ENCODE measurements at regions not wholly inside any gene's neighbourhood (a gene's known extent, or its start where the extent isn't known, plus 50 kb on each side); places are given as distances from the start of the nearest gene placed in this dataset.
A peak's percentile ranks its signal among the peaks of the same experiment; 100 is the strongest.

DNA sequence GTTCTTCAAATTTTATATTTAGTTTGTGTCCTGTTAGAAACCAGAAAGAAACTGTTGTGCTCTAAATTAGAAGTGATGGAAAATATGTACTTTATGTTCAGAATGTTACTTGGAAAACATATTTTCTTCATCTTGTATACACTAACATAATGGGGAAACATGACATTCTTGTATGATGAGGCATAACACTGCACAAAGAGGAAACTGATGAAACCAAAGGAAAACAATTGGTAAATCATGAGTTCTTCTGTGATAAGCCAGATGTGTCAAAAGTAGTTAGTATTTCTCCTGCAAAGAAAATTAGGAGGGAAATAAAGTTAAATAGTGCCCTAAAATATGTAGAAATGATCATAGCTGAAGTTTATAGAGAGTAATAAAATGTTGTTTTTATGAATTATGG lies 111.1 kb upstream of the FBN2 start:
- Mint-ChIP-seq H3K4me1 (ENCODE audit: unreplicated experiment) (peaks cover 45% of the 10 kb centered on the region), H3K27ac (ENCODE audit: unreplicated experiment) (peak overlapping the region; percentile 78), H3K36me3 (ENCODE audit: unreplicated experiment) (no peaks in the 10 kb centered on the region), H3K9me3 (ENCODE audit: unreplicated experiment) (peaks cover 5% of the 10 kb centered on the region), H3K4me3 (ENCODE audit: unreplicated experiment) (no peak overlapping the region), H3K27me3 (ENCODE audit: unreplicated experiment) (no peaks in the 10 kb centered on the region)
- TF ChIP-seq, protein P1, sequence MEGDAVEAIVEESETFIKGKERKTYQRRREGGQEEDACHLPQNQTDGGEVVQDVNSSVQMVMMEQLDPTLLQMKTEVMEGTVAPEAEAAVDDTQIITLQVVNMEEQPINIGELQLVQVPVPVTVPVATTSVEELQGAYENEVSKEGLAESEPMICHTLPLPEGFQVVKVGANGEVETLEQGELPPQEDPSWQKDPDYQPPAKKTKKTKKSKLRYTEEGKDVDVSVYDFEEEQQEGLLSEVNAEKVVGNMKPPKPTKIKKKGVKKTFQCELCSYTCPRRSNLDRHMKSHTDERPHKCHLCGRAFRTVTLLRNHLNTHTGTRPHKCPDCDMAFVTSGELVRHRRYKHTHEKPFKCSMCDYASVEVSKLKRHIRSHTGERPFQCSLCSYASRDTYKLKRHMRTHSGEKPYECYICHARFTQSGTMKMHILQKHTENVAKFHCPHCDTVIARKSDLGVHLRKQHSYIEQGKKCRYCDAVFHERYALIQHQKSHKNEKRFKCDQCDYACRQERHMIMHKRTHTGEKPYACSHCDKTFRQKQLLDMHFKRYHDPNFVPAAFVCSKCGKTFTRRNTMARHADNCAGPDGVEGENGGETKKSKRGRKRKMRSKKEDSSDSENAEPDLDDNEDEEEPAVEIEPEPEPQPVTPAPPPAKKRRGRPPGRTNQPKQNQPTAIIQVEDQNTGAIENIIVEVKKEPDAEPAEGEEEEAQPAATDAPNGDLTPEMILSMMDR (IDR thresholded peaks at IDR 0.05): no peak
- no peak for DNase-seq (ENCODE audit: extremely low spot score, unreplicated experiment)

DNA sequence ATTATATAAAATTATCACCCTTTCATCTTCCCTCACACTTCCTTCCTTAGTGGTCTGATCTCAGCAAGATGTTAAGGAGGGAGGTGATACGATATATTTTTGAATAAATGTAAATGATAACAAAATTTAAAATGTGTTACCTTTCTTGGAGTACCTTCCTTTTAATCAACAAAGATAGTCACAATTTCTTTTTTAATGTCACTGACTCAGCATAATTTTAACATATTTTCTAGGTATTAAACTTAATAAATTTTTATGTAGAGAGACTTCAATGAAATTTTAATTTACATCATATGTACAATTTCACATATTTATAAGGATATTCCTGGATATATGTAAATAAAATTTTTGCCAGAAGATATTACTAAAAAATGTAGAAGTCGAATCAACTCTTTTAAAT lies 125.0 kb upstream of the FBN2 start:
- Mint-ChIP-seq H3K9me3 (ENCODE audit: unreplicated experiment) (no peaks in the 10 kb centered on the region), H3K27ac (ENCODE audit: unreplicated experiment) (no peak overlapping the region), H3K36me3 (ENCODE audit: unreplicated experiment) (no peaks in the 10 kb centered on the region), H3K27me3 (ENCODE audit: unreplicated experiment) (no peaks in the 10 kb centered on the region), H3K4me1 (ENCODE audit: unreplicated experiment) (peaks cover 3% of the 10 kb centered on the region), H3K4me3 (ENCODE audit: unreplicated experiment) (no peak overlapping the region)
- no peak for DNase-seq (ENCODE audit: extremely low spot score, unreplicated experiment)
- TF ChIP-seq, protein P1 (IDR thresholded peaks at IDR 0.05): no peak

DNA sequence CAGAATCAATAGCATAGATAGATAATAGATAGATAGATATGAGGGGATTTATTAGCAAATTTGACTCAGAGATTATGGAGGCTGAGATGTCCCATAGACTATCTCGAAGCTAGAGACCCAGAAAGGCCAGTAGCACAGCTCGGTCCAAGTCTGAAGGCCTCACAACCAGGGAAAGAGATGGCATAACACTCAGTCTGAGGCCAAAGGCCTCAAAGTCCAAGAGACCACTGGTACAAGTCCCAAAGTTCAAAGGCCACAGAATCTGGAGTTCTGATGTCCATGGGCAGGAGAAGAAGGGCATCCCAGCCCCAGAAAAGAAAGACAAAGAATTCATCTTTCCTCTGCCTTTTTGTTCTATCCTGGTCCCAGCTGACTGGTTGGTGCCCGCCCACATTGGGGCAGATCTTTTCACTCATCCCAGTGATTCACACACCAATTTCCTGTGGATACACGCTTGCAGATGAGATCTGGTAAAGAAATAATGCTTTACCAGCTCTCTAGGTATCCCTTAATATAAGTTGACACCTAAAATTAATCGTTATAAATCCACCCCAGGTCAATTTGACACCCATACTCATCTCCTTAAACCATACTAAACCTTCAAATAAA lies 127.8 kb upstream of the FBN2 start:
- Mint-ChIP-seq H3K27ac (ENCODE audit: unreplicated experiment) (no peak overlapping the region), H3K9me3 (ENCODE audit: unreplicated experiment) (no peaks in the 10 kb centered on the region), H3K4me3 (ENCODE audit: unreplicated experiment) (no peak overlapping the region), H3K27me3 (ENCODE audit: unreplicated experiment) (no peaks in the 10 kb centered on the region), H3K4me1 (ENCODE audit: unreplicated experiment) (peaks cover 3% of the 10 kb centered on the region), H3K36me3 (ENCODE audit: unreplicated experiment) (no peaks in the 10 kb centered on the region)
- no peak for DNase-seq (ENCODE audit: extremely low spot score, unreplicated experiment)
- TF ChIP-seq, protein P1 (IDR thresholded peaks at IDR 0.05): no peak

DNA sequence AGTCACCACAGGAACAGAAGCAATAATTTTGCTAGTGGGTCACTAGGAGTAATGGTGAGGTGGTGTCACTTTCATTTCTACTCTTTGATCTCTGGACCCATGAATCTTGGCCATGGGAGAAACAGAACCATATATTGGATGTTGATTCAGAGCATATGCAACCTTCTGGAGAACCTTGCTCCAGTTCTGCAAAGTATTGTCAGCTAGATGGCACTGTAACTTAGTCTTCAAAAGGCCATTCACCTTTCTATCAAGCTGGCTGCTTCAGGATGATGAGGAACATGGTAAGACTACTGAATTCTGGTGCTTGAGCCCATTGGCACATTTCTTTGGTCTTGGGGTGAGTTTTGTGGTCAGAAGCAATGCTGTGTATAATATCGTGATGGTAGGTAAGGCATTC lies 129.1 kb upstream of the FBN2 start:
- DNase-seq (ENCODE audit: extremely low spot score, unreplicated experiment): no peak
- Mint-ChIP-seq H3K4me1 (ENCODE audit: unreplicated experiment) (peaks cover 14% of the 10 kb centered on the region), H3K27me3 (ENCODE audit: unreplicated experiment) (no peaks in the 10 kb centered on the region), H3K36me3 (ENCODE audit: unreplicated experiment) (no peaks in the 10 kb centered on the region), H3K9me3 (ENCODE audit: unreplicated experiment) (no peaks in the 10 kb centered on the region), H3K27ac (ENCODE audit: unreplicated experiment) (no peak overlapping the region), H3K4me3 (ENCODE audit: unreplicated experiment) (no peak overlapping the region)
- TF ChIP-seq, protein P1 (IDR thresholded peaks at IDR 0.05): peak; percentile 37

DNA sequence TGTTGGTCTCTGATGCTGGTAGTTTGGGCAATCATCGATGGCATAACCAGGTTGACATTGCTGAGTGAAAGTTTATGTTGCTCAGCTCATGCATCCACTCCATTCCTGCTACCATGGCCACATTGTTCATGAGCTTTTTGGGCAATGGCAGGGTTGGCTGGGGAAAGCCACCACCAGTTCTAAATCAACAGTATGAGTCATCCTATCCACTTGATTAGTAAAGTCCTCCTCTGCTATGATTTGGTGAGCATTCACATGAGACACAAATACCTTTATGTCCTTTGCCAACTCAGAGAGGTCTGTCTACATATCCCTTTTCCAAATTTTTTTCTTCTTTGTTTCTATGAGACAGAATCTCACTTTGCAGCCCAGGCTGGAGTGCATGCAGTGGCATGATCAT lies 129.7 kb upstream of the FBN2 start:
- no peak for DNase-seq (ENCODE audit: extremely low spot score, unreplicated experiment)
- TF ChIP-seq, protein P1 (IDR thresholded peaks at IDR 0.05): no peak
- no peaks in the 10 kb centered on the region for H3K27me3 Mint-ChIP-seq (ENCODE audit: unreplicated experiment)
- H3K36me3 Mint-ChIP-seq (ENCODE audit: unreplicated experiment): no peaks in the 10 kb centered on the region
- no peak overlapping the region for H3K27ac Mint-ChIP-seq (ENCODE audit: unreplicated experiment)
- no peaks in the 10 kb centered on the region for H3K9me3 Mint-ChIP-seq (ENCODE audit: unreplicated experiment)
- peaks cover 17% of the 10 kb centered on the region for H3K4me1 Mint-ChIP-seq (ENCODE audit: unreplicated experiment)
- no peak overlapping the region for H3K4me3 Mint-ChIP-seq (ENCODE audit: unreplicated experiment)
